Progenitor cell of endocrine pancreas (in vitro differentiated cells): ENCODE measurements at regions not wholly inside any gene's neighbourhood (a gene's known extent, or its start where the extent isn't known, plus 50 kb on each side); places are given as distances from the start of the nearest gene placed in this dataset.

Experiments
- DNase-seq: peaks from one replicate; pipeline ENCODE4 v3.0.0; 2021; ENCODE audit warnings: low spot score; ENCODE audit not compliant: unreplicated experiment
- H3K27ac Mint-ChIP-seq: 2 replicates; pipeline ENCODE4 v1.8.0; 2021; ENCODE audit warnings: mild to moderate bottlenecking, moderate library complexity, mixed read lengths
- H3K27me3 Mint-ChIP-seq: 2 replicates; pipeline ENCODE4 v1.8.0; 2021; ENCODE audit warnings: mixed read lengths
- H3K36me3 Mint-ChIP-seq: 2 replicates; pipeline ENCODE4 v1.8.0; 2022; ENCODE audit warnings: mixed read lengths; ENCODE audit not compliant: insufficient read depth
- H3K4me1 Mint-ChIP-seq: 2 replicates; pipeline ENCODE4 v1.8.0; 2021; ENCODE audit warnings: low read depth, mixed read lengths
- H3K4me3 Mint-ChIP-seq: 2 replicates; pipeline ENCODE4 v1.8.0; 2021; ENCODE audit warnings: low read depth, mild to moderate bottlenecking, moderate library complexity, mixed read lengths
- H3K9me3 Mint-ChIP-seq: 2 replicates; pipeline ENCODE4 v1.8.0; 2021; ENCODE audit warnings: low read depth, mixed read lengths
- TF ChIP-seq, protein P1 (sequence below): fragments of 200-600 bp; sonication (generic); IDR thresholded peaks from one replicate; pipeline ENCODE4 v1.5.0; 2021; ENCODE audit warnings: antibody characterized with exemption, mild to moderate bottlenecking; ENCODE audit not compliant: unreplicated experiment

DNA sequence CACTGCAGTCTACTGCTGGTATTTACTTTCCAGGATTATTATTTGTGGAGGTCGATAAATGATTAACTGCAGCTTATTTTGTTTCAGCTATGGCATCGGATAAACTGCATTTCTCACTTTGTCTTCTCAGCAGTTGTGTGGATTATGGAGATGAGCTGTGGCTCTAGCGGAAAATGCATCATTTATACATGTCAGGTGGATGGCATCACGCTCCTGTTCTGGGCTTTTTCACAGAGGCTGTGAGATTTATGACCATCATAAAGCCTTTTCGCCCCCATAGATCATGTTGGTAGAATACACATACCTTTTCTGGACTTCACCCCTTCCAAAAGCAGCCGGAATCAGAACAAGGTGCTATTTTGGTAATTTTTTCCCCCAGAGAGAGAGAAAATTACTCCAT lies 118.8 kb upstream of the MAGEB18 start:
- Mint-ChIP-seq H3K9me3 (peaks cover 23% of the 10 kb centered on the region), H3K4me3 (no peak overlapping the region), H3K27me3 (no peaks in the 10 kb centered on the region), H3K36me3 (no peaks in the 10 kb centered on the region), H3K4me1 (peaks cover 1% of the 10 kb centered on the region), H3K27ac (no peak overlapping the region)
- no peak for DNase-seq
- TF ChIP-seq, protein P1, sequence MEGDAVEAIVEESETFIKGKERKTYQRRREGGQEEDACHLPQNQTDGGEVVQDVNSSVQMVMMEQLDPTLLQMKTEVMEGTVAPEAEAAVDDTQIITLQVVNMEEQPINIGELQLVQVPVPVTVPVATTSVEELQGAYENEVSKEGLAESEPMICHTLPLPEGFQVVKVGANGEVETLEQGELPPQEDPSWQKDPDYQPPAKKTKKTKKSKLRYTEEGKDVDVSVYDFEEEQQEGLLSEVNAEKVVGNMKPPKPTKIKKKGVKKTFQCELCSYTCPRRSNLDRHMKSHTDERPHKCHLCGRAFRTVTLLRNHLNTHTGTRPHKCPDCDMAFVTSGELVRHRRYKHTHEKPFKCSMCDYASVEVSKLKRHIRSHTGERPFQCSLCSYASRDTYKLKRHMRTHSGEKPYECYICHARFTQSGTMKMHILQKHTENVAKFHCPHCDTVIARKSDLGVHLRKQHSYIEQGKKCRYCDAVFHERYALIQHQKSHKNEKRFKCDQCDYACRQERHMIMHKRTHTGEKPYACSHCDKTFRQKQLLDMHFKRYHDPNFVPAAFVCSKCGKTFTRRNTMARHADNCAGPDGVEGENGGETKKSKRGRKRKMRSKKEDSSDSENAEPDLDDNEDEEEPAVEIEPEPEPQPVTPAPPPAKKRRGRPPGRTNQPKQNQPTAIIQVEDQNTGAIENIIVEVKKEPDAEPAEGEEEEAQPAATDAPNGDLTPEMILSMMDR = no peak

DNA sequence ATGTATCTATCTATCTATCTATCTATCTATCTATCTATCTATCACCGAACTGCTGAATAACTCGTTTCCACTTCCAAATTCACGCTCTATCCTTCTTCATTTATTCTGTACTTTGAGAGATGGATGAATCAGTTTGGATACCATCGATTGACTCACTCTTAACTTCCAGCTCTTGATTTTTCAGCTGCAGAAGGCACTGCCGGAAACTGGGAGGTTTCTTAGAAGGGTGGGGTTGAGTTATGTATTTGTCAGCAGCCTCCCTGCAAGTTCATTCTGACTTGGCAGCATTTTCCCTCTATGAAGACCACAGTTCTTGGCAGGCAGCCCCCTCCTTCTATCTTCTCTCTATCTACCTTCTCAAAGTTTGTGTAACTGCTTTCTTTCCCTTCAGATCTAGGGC lies 112.0 kb upstream of the MAGEB18 start:
- no peak for DNase-seq
- Mint-ChIP-seq H3K27ac (no peak overlapping the region), H3K27me3 (no peaks in the 10 kb centered on the region), H3K9me3 (peaks cover 12% of the 10 kb centered on the region), H3K36me3 (no peaks in the 10 kb centered on the region), H3K4me1 (peaks cover 1% of the 10 kb centered on the region), H3K4me3 (no peak overlapping the region)
- TF ChIP-seq, protein P1 = no peak

DNA sequence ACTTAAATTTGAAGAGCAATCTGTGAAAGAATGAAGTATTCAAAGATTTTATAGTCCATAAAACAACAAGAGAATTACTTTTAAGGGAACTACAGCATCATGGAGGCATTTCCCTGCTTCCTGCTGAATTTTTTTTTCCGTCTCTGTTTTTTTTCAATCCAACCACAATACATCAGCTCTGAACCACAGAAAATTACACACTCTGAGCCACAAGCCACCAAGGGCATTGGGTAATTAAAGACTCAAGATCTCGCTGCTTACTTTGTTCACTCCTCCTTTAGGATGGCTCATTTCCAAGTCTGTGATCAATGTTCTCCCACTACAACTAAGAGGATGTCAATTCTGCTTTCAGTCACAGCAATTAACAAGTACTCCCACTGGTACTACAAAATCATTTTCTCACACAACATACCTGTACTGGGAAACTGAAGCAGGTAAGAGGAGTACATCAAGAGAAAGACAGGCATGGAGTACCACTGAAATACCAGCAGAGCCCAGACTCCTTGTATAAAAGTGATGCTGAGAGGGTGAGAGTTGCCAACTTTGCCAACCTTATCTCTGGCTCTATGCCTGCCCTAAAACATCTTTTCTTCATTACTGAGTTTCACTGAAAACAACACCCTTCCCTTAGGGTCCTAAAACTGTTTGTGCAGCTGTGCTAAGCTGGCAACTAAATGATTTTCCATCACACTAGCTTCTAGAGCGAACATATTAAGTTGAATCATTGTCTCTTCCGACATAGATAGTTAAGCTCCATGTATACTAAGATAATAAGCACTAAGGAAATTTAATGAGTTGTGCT lies 105.8 kb upstream of the MAGEB18 start:
- H3K4me3 Mint-ChIP-seq = no peak overlapping the region
- H3K27ac Mint-ChIP-seq = no peak overlapping the region
- peaks cover 11% of the 10 kb centered on the region for H3K9me3 Mint-ChIP-seq
- DNase-seq = no peak
- TF ChIP-seq, protein P1 = no peak
- no peaks in the 10 kb centered on the region for H3K4me1 Mint-ChIP-seq
- H3K36me3 Mint-ChIP-seq = no peaks in the 10 kb centered on the region
- H3K27me3 Mint-ChIP-seq = no peaks in the 10 kb centered on the region

DNA sequence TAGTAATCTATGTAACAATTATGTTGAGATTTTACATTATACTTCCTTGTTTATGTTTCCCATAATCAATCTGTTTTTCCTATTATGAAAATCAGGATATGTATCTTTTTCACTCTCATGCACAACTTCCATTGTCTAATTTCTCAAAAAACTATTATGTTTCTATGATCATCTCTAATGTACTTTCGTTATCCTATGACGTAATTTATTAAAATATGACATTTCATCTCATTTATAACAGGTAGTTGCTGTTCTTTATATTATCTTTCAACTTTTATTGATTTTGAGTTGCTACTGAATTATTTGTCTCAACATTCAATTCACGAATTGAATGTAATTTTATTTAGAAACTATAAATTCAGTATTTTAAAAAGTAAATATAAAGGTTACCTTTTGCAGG lies 100.8 kb upstream of the MAGEB18 start:
- H3K9me3 Mint-ChIP-seq = peaks cover 16% of the 10 kb centered on the region
- H3K4me1 Mint-ChIP-seq = no peaks in the 10 kb centered on the region
- DNase-seq = no peak
- no peak overlapping the region for H3K27ac Mint-ChIP-seq
- H3K4me3 Mint-ChIP-seq = no peak overlapping the region
- no peaks in the 10 kb centered on the region for H3K36me3 Mint-ChIP-seq
- H3K27me3 Mint-ChIP-seq = no peaks in the 10 kb centered on the region
- TF ChIP-seq, protein P1 = no peak

DNA sequence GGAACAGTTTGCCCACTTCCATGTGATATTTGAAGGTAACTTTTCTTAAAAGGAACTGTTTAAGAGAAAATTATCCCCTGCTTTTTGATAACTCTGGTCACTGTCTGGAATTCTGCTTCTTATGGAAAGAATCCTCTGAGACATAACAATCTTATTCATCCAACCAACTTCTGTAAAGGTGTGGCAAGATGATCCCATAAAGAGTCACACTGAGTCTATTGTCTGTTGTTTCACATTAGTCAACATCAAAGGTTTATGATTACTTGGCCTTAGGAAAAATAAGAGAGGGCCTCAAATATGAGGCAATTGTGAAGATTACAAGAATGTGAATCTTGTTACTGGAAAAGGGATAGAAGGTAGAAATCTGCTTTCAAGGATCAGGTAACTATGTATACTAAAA lies 88.0 kb upstream of the MAGEB18 start:
- Mint-ChIP-seq H3K27me3 (no peaks in the 10 kb centered on the region), H3K27ac (no peak overlapping the region), H3K4me3 (no peak overlapping the region), H3K36me3 (no peaks in the 10 kb centered on the region), H3K4me1 (no peaks in the 10 kb centered on the region), H3K9me3 (peaks cover 32% of the 10 kb centered on the region)
- no peak for DNase-seq
- TF ChIP-seq, protein P1 = no peak
